GM12878 (cell line): ENCODE measurements at regions not wholly inside any gene's neighbourhood (a gene's known extent, or its start where the extent isn't known, plus 50 kb on each side); places are given as distances from the start of the nearest gene placed in this dataset.

Experiments used
- ATAC-seq: fragments of 200-7000 bp; cut with Tn5 transposase; 3 replicates; pipeline ENCODE4 v1.9.1; 2020; ENCODE audit warnings: mild to moderate bottlenecking, moderate library complexity
- BruUV-seq: library from RNA; stranded (reverse); fragments of 400-500 nt; replicated peaks from 2 replicates; lab custom pipeline; 2021; lab: Mats Ljungman, UMichigan
- CTCF ChIA-PET: fragments of 300-600 bp; sonication (Branson Sonifier 250); formaldehyde crosslinking; extraction: SDS; loops from one replicate; lab custom pipeline; 2021; ENCODE audit warnings: inconsistent platforms; lab: Yijun Ruan, JAX
- POLR2A ChIA-PET: fragments of 350-600 bp; formaldehyde crosslinking; extraction: SDS; loops from one replicate; lab custom pipeline; 2021; ENCODE audit warnings: inconsistent platforms; lab: Charles Lee
- RAD21 ChIA-PET: fragments of 300-600 bp; sonication (Branson Sonifier 250); formaldehyde crosslinking; loops from one replicate; lab custom pipeline; 2023; ENCODE audit warnings: antibody characterized with exemption; ENCODE audit not compliant: unreplicated experiment; lab: Charles Lee
- SMC1A ChIA-PET: fragments of 300-600 bp; sonication (Branson Sonifier 250); formaldehyde crosslinking; loops from one replicate; lab custom pipeline; 2023; ENCODE audit not compliant: unreplicated experiment, uncharacterized antibody; lab: Charles Lee
- DNase-seq: peaks from one replicate; pipeline ENCODE4 v3.0.0-alpha.2; 2011; ENCODE audit warnings: low read depth, low spot score
- FAIRE-seq: peaks from 3 replicates; lab custom pipeline; 2011; peaks lifted over from hg19 to GRCh38; lab: Jason Lieb, UNC
- H2AFZ ChIP-seq: 2 replicates; pipeline ENCODE4 v1.6.0; 2011; ENCODE audit warnings: low read depth, low read length, control low read depth; ENCODE audit not compliant: control insufficient read depth
- H3K27ac ChIP-seq: 2 replicates; pipeline ENCODE4 v1.5.1; 2011; ENCODE audit warnings: control low read depth; ENCODE audit not compliant: control insufficient read depth, insufficient read depth
- H3K27me3 ChIP-seq, 2 experiments: replicated peaks in 1 of 2; 2 replicates each; pipeline versions ENCODE4 v1.6.0 to v1.6.1; 2011; ENCODE audit warnings: low read length in 1 of 2; ENCODE audit not compliant: control insufficient read depth in 2 of 2, insufficient read depth in 2 of 2
- H3K36me3 ChIP-seq, 2 experiments: 2 replicates each; pipeline ENCODE4 v1.5.1; 2011; ENCODE audit warnings: low read length in 1 of 2; ENCODE audit not compliant: control insufficient read depth in 2 of 2, insufficient read depth in 2 of 2
- H3K4me1 ChIP-seq: 2 replicates; pipeline ENCODE4 v1.6.1; 2011; ENCODE audit warnings: mild to moderate bottlenecking, low read length, moderate library complexity, mixed read lengths; ENCODE audit not compliant: control insufficient read depth, insufficient read depth
- H3K4me2 ChIP-seq: 2 replicates; pipeline ENCODE4 v1.6.0; 2011; ENCODE audit warnings: control low read depth; ENCODE audit not compliant: control insufficient read depth, insufficient read depth
- H3K4me3 ChIP-seq: fragments of 200-600 bp; sonication (generic); 2 replicates; pipeline ENCODE4 v1.5.1; 2016
- H3K79me2 ChIP-seq: 2 replicates; pipeline ENCODE4 v1.6.0; 2011; ENCODE audit warnings: low read length; ENCODE audit not compliant: control insufficient read depth, insufficient read depth
- H3K9ac ChIP-seq: 2 replicates; pipeline ENCODE4 v1.8.0; 2011; ENCODE audit warnings: low read length, control low read depth, mixed read lengths; ENCODE audit not compliant: control insufficient read depth, insufficient read depth
- H3K9me3 ChIP-seq: replicated peaks from 3 replicates; pipeline ENCODE4 v1.5.1; 2011; ENCODE audit warnings: mild to moderate bottlenecking, low read length; ENCODE audit not compliant: control insufficient read depth, insufficient read depth
- H4K20me1 ChIP-seq: 2 replicates; pipeline ENCODE4 v1.6.0; 2011; ENCODE audit not compliant: control insufficient read depth, insufficient read depth
- CBX5 ChIP-seq: sonication (generic); IDR thresholded peaks from 2 replicates; pipeline ENCODE4 v1.6.1; 2016; ENCODE audit warnings: low read depth, moderate library complexity, mild to moderate bottlenecking, inconsistent platforms
- KLF5 ChIP-seq: fragments of 450-650 bp; IDR thresholded peaks from 2 replicates; pipeline ENCODE4 v1.6.1; 2014; ENCODE audit warnings: mild to moderate bottlenecking; ENCODE audit not compliant: partially characterized antibody
- MYB ChIP-seq: fragments of 150-350 bp; IDR thresholded peaks from 2 replicates; pipeline ENCODE4 v1.6.1; 2014; ENCODE audit warnings: mild to moderate bottlenecking, low read depth, low read length, borderline replicate concordance
- NFIC ChIP-seq: IDR thresholded peaks from 2 replicates; pipeline ENCODE4 v1.6.1; 2012; ENCODE audit warnings: low read depth, mild to moderate bottlenecking, inconsistent platforms, low read length, moderate library complexity
- NR2F1 ChIP-seq: fragments of 450-650 bp; conservative IDR thresholded peaks from 2 replicates; pipeline ENCODE4 v1.6.1; 2017; ENCODE audit warnings: mild to moderate bottlenecking
- SMAD1 ChIP-seq: fragments of 450-650 bp; IDR thresholded peaks from 2 replicates; pipeline ENCODE4 v1.6.1; 2018; ENCODE audit warnings: mild to moderate bottlenecking, low read depth; ENCODE audit not compliant: partially characterized antibody
- TCF7 ChIP-seq: IDR thresholded peaks from 2 replicates; pipeline ENCODE4 v1.6.1; 2014; ENCODE audit warnings: antibody characterized with exemption, borderline replicate concordance
- ZNF622 ChIP-seq: fragments of 450-650 bp; IDR thresholded peaks from 2 replicates; pipeline ENCODE4 v1.6.1; 2017; ENCODE audit warnings: mild to moderate bottlenecking, inconsistent platforms
- WGBS: methylation state at CpG from one replicate; pipeline ENCODE4 v1.1.6; 2016; ENCODE audit warnings: low lambda C conversion rate; ENCODE audit not compliant: insufficient replicate concordance, insufficient coverage; ENCODE audit errors: missing lambda C conversion rate; 5-methylcytosine and 5-hydroxymethylcytosine counted together
- in situ Hi-C: fragments of 300-500 bp; cut with MboI; formaldehyde crosslinking; loops from 9 replicates; pipeline ENCODE4 v1.14.3; 2018; ENCODE audit warnings: mixed read lengths
- intact Hi-C: fragments of 100-400 bp; cut with micrococcal nuclease; formaldehyde crosslinking; loops from one replicate; pipeline ENCODE4 v1.14.2; 2022; ENCODE audit not compliant: unreplicated experiment
- TF ChIP-seq, protein P1 (sequence below): fragments of 450-650 bp; IDR thresholded peaks from 2 replicates; pipeline ENCODE4 v1.6.1; 2017; ENCODE audit warnings: mild to moderate bottlenecking, moderate library complexity
- TF ChIP-seq, protein P2 (sequence below): fragments of 150-350 bp; IDR thresholded peaks from 2 replicates; pipeline ENCODE4 v1.6.1; 2014; ENCODE audit warnings: mild to moderate bottlenecking, low read depth, low read length
- TF ChIP-seq, protein P3 (sequence below): fragments of 450-650 bp; IDR thresholded peaks from 2 replicates; pipeline ENCODE4 v1.6.1; 2016; ENCODE audit warnings: mild to moderate bottlenecking
- TF ChIP-seq, protein P4 (sequence below): IDR thresholded peaks from 2 replicates; pipeline ENCODE4 v1.6.1; 2012; ENCODE audit warnings: low read length, inconsistent platforms

DNA sequence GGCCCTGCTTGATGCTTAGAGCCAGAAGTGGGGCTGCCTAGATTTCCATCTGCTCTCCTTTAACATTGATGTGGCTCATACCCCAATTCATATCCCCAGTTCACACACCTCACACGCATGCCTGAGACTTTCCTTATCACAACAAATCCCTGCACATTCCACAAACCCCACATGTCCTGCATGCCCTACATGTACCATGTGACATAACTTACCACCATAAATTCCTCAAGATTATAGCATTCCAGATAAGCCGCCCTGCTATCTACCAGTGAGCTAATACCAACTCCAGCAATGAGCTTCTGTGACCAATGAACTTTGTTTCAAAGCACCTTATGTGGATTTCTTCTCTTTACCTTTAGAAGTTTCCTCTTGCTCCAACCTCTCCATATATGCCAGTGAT lies 104.7 kb upstream of the RAB11FIP2 start:
- CTCF ChIA-PET: no interaction called here

More for the DNA sequence above, 104.7 kb upstream of the RAB11FIP2 start:
- ChIA-PET SMC1A (no interaction called here), RAD21 (no interaction called here), POLR2A (no interaction called here)
- no peak for TF ChIP-seq TCF7
- TF ChIP-seq KLF5: no peak
- TF ChIP-seq MYB: no peak
- TF ChIP-seq, protein P1, sequence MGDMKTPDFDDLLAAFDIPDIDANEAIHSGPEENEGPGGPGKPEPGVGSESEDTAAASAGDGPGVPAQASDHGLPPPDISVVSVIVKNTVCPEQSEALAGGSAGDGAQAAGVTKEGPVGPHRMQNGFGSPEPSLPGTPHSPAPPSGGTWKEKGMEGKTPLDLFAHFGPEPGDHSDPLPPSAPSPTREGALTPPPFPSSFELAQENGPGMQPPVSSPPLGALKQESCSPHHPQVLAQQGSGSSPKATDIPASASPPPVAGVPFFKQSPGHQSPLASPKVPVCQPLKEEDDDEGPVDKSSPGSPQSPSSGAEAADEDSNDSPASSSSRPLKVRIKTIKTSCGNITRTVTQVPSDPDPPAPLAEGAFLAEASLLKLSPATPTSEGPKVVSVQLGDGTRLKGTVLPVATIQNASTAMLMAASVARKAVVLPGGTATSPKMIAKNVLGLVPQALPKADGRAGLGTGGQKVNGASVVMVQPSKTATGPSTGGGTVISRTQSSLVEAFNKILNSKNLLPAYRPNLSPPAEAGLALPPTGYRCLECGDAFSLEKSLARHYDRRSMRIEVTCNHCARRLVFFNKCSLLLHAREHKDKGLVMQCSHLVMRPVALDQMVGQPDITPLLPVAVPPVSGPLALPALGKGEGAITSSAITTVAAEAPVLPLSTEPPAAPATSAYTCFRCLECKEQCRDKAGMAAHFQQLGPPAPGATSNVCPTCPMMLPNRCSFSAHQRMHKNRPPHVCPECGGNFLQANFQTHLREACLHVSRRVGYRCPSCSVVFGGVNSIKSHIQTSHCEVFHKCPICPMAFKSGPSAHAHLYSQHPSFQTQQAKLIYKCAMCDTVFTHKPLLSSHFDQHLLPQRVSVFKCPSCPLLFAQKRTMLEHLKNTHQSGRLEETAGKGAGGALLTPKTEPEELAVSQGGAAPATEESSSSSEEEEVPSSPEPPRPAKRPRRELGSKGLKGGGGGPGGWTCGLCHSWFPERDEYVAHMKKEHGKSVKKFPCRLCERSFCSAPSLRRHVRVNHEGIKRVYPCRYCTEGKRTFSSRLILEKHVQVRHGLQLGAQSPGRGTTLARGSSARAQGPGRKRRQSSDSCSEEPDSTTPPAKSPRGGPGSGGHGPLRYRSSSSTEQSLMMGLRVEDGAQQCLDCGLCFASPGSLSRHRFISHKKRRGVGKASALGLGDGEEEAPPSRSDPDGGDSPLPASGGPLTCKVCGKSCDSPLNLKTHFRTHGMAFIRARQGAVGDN: no peak
- TF ChIP-seq ZNF622: no peak
- TF ChIP-seq, protein P2, sequence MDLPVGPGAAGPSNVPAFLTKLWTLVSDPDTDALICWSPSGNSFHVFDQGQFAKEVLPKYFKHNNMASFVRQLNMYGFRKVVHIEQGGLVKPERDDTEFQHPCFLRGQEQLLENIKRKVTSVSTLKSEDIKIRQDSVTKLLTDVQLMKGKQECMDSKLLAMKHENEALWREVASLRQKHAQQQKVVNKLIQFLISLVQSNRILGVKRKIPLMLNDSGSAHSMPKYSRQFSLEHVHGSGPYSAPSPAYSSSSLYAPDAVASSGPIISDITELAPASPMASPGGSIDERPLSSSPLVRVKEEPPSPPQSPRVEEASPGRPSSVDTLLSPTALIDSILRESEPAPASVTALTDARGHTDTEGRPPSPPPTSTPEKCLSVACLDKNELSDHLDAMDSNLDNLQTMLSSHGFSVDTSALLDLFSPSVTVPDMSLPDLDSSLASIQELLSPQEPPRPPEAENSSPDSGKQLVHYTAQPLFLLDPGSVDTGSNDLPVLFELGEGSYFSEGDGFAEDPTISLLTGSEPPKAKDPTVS: no peak
- no peak for TF ChIP-seq NFIC
- TF ChIP-seq NR2F1: no peak
- TF ChIP-seq, protein P3, sequence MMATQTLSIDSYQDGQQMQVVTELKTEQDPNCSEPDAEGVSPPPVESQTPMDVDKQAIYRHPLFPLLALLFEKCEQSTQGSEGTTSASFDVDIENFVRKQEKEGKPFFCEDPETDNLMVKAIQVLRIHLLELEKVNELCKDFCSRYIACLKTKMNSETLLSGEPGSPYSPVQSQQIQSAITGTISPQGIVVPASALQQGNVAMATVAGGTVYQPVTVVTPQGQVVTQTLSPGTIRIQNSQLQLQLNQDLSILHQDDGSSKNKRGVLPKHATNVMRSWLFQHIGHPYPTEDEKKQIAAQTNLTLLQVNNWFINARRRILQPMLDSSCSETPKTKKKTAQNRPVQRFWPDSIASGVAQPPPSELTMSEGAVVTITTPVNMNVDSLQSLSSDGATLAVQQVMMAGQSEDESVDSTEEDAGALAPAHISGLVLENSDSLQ: no peak
- no peak for TF ChIP-seq CBX5
- TF ChIP-seq, protein P4, sequence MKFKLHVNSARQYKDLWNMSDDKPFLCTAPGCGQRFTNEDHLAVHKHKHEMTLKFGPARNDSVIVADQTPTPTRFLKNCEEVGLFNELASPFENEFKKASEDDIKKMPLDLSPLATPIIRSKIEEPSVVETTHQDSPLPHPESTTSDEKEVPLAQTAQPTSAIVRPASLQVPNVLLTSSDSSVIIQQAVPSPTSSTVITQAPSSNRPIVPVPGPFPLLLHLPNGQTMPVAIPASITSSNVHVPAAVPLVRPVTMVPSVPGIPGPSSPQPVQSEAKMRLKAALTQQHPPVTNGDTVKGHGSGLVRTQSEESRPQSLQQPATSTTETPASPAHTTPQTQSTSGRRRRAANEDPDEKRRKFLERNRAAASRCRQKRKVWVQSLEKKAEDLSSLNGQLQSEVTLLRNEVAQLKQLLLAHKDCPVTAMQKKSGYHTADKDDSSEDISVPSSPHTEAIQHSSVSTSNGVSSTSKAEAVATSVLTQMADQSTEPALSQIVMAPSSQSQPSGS: no peak
- TF ChIP-seq SMAD1: no peak
- DNase-seq: no peak
- FAIRE-seq: no peak
- Histone ChIP-seq H2AFZ (no peak overlapping the region), H3K27ac (no peak overlapping the region), H4K20me1 (no peaks in the 10 kb centered on the region), H3K27me3 (no peaks in the 10 kb centered on the region), H3K79me2 (no peaks in the 10 kb centered on the region), H3K4me2 (no peak overlapping the region), H3K36me3 (no peaks in the 10 kb centered on the region), H3K4me1 (no peaks in the 10 kb centered on the region), H3K9me3 (no peaks in the 10 kb centered on the region), H3K9ac (no peak overlapping the region), H3K4me3 (no peak overlapping the region)
- intact Hi-C loops: no loop called here
- 63% methylated on average over 2 of the region's 2 CpGs for WGBS
- BruUV-seq: no TSS peak
- no peak for ATAC-seq
- in situ Hi-C loops: no loop called here
